ENCODE measurements at regions not wholly inside any gene's neighbourhood (a gene's known extent, or its start where the extent isn't known, plus 50 kb on each side); places are given as distances from the start of the nearest gene placed in this dataset.

- TF ChIP-seq CTCF (IDR thresholded peaks at IDR 0.05; ENCODE audit: extremely low read depth, insufficient read depth, missing control alignments) = no peak
- in situ Hi-C loops (cut with MboI; ENCODE audit: low pct_unique_long_range_greater_than_20kb, low sequenced_read_pairs, unreplicated experiment) = no loop called here
- no peak for DNase-seq (ENCODE audit: low spot score)
Measured at GRCh38 chr10:120983721-120984120, 132.6 kb downstream of the WDR11 start.

GRCh38 chr10:120984221-120984620 lies 133.1 kb downstream of the WDR11 start:
- no peak for TF ChIP-seq CTCF (IDR thresholded peaks at IDR 0.05; ENCODE audit: extremely low read depth, insufficient read depth, missing control alignments)
- DNase-seq (ENCODE audit: low spot score) = no peak
- in situ Hi-C loops (cut with MboI; ENCODE audit: low pct_unique_long_range_greater_than_20kb, low sequenced_read_pairs, unreplicated experiment) = no loop called here

- TF ChIP-seq CTCF (IDR thresholded peaks at IDR 0.05; ENCODE audit: extremely low read depth, insufficient read depth, missing control alignments) = no peak
- DNase-seq (ENCODE audit: low spot score) = no peak
- in situ Hi-C loops (cut with MboI; ENCODE audit: low pct_unique_long_range_greater_than_20kb, low sequenced_read_pairs, unreplicated experiment) = no loop called here
Measured at GRCh38 chr10:120987359-120987758, 136.2 kb downstream of the WDR11 start.

GRCh38 chr10:120988751-120989150 lies 137.6 kb downstream of the WDR11 start:
- no peak for TF ChIP-seq CTCF (IDR thresholded peaks at IDR 0.05; ENCODE audit: extremely low read depth, insufficient read depth, missing control alignments)
- DNase-seq (ENCODE audit: low spot score) = no peak
- in situ Hi-C loops (cut with MboI; ENCODE audit: low pct_unique_long_range_greater_than_20kb, low sequenced_read_pairs, unreplicated experiment) = no loop called here

- TF ChIP-seq CTCF (IDR thresholded peaks at IDR 0.05; ENCODE audit: extremely low read depth, insufficient read depth, missing control alignments) = no peak
- no peak for DNase-seq (ENCODE audit: low spot score)
- in situ Hi-C loops (cut with MboI; ENCODE audit: low pct_unique_long_range_greater_than_20kb, low sequenced_read_pairs, unreplicated experiment) = no loop called here
Measured at GRCh38 chr10:120989279-120989678, 138.1 kb downstream of the WDR11 start.

- in situ Hi-C loops (cut with MboI; ENCODE audit: low pct_unique_long_range_greater_than_20kb, low sequenced_read_pairs, unreplicated experiment) = no loop called here
- no peak for TF ChIP-seq CTCF (IDR thresholded peaks at IDR 0.05; ENCODE audit: extremely low read depth, insufficient read depth, missing control alignments)
- no peak for DNase-seq (ENCODE audit: low spot score)
Measured at GRCh38 chr10:120989996-120990598, 138.9 kb downstream of the WDR11 start.

GRCh38 chr10:120990831-120991230 lies 139.7 kb downstream of the WDR11 start:
- no peak for DNase-seq (ENCODE audit: low spot score)
- TF ChIP-seq CTCF (IDR thresholded peaks at IDR 0.05; ENCODE audit: extremely low read depth, insufficient read depth, missing control alignments) = no peak
- in situ Hi-C loops (cut with MboI; ENCODE audit: low pct_unique_long_range_greater_than_20kb, low sequenced_read_pairs, unreplicated experiment) = no loop called here
